T-cell (primary cell): ENCODE measurements at regions not wholly inside any gene's neighbourhood (a gene's known extent, or its start where the extent isn't known, plus 50 kb on each side); places are given as distances from the start of the nearest gene placed in this dataset.

ENCODE experiments used
- ATAC-seq, 4 experiments: fragments of 200-7000 bp in 3 of 4; fragments of 150-1000 bp in 1 of 4; cut with Tn5 transposase; replicated peaks in 1 of 4; 1 replicate in 3 of 4; 2 replicates in 1 of 4; pipeline ENCODE4 v1.10.0; 2021; ENCODE audit warnings: moderate library complexity in 3 of 4, mild to moderate bottlenecking in 2 of 4, moderate number of reproducible peaks in 1 of 4
- CTCF ChIA-PET, 2 donors: fragments of 300-600 bp; sonication (Branson Sonifier 250); formaldehyde crosslinking; loops; one replicate each; lab custom pipeline; 2022; ENCODE audit warnings: antibody characterized with exemption in 2 of 2; lab: Charles Lee
- POLR2A ChIA-PET, 2 donors: fragments of 300-600 bp; sonication (Branson Sonifier 250); formaldehyde crosslinking; loops; one replicate each; lab custom pipeline; 2022; ENCODE audit warnings: antibody characterized with exemption in 2 of 2; lab: Charles Lee
- DNase-seq, 35 experiments: peaks; one replicate each; pipeline versions ENCODE4 v3.0.0 to v3.0.0-alpha.2; 2013 to 2023
- H3K27ac ChIP-seq: one replicate; pipeline ENCODE4 v1.5.1; 2013; ENCODE audit warnings: low read length
- H3K27me3 ChIP-seq, 2 experiments: replicated peaks in 1 of 2; 1 replicate in 1 of 2; 2 replicates in 1 of 2; pipeline versions ENCODE4 v1.6.1 to v1.7.0; 2013; ENCODE audit warnings: low read length in 1 of 2, mixed read lengths in 1 of 2; ENCODE audit not compliant: control insufficient read depth in 2 of 2, insufficient read depth in 2 of 2; ENCODE audit errors: extremely low read depth in 1 of 2
- H3K36me3 ChIP-seq, 2 donors: 1 replicate in 1 of 2; 2 replicates in 1 of 2; pipeline versions ENCODE4 v1.6.1 to v1.7.0; 2013; ENCODE audit warnings: low read length in 1 of 2; ENCODE audit not compliant: control insufficient read depth in 2 of 2, insufficient read depth in 1 of 2; ENCODE audit errors: extremely low read depth in 1 of 2
- H3K4me1 ChIP-seq, 2 experiments: 1 replicate in 1 of 2; 2 replicates in 1 of 2; pipeline versions ENCODE4 v1.6.1 to v1.7.0; 2013; ENCODE audit warnings: low read length in 2 of 2, mixed read lengths in 1 of 2; ENCODE audit not compliant: insufficient read depth in 2 of 2, control insufficient read depth in 1 of 2; ENCODE audit errors: extremely low read depth in 1 of 2
- H3K4me3 ChIP-seq, 2 donors: 1 replicate in 1 of 2; 2 replicates in 1 of 2; pipeline versions ENCODE4 v1.5.1 to v1.7.0; 2013; ENCODE audit warnings: mild to moderate bottlenecking in 2 of 2, low read length in 1 of 2, moderate library complexity in 1 of 2; ENCODE audit not compliant: control insufficient read depth in 1 of 2; ENCODE audit errors: extremely low read depth in 1 of 2
- H3K9me3 ChIP-seq: 2 replicates; pipeline ENCODE4 v1.7.0; 2013
- H3K27ac Mint-ChIP-seq, 2 donors: one replicate each; pipeline ENCODE4 v1.8.0; 2020 to 2021; ENCODE audit warnings: mild to moderate bottlenecking in 2 of 2, mixed read lengths in 2 of 2
- H3K27me3 Mint-ChIP-seq, 2 donors: one replicate each; pipeline ENCODE4 v1.8.0; 2021 to 2022; ENCODE audit warnings: mixed read lengths in 2 of 2
- H3K36me3 Mint-ChIP-seq: one replicate; pipeline ENCODE4 v1.8.0; 2021; ENCODE audit warnings: mixed read lengths
- H3K4me1 Mint-ChIP-seq, 3 donors: one replicate each; pipeline ENCODE4 v1.8.0; 2020 to 2022; ENCODE audit warnings: mixed read lengths in 3 of 3, mild to moderate bottlenecking in 1 of 3
- H3K4me3 Mint-ChIP-seq, 3 donors: one replicate each; pipeline ENCODE4 v1.8.0; 2020 to 2022; ENCODE audit warnings: mild to moderate bottlenecking in 3 of 3, mixed read lengths in 3 of 3, moderate library complexity in 3 of 3
- H3K9me3 Mint-ChIP-seq, 3 donors: one replicate each; pipeline ENCODE4 v1.8.0; 2020 to 2022; ENCODE audit warnings: mixed read lengths in 3 of 3
- WGBS: methylation state at CpG from one replicate; pipeline ENCODE4 v1.1.5; 2013; ENCODE audit warnings: missing lambda C conversion rate; ENCODE audit not compliant: insufficient coverage; 5-methylcytosine and 5-hydroxymethylcytosine counted together

- Mint-ChIP-seq H3K4me1 (no peaks in the 10 kb centered on the region), H3K27ac (no peak overlapping the region), H3K4me3 (no peak overlapping the region), H3K36me3 (no peaks in the 10 kb centered on the region), H3K27me3 (no peaks in the 10 kb centered on the region), H3K9me3 (peaks cover 8 to 17% (median 9%) of the 10 kb centered on the region in 3 donors)
- H3K27ac ChIP-seq = no peak overlapping the region
- no peaks in the 10 kb centered on the region for H3K4me1 ChIP-seq
- ChIA-PET POLR2A (no interaction called here), CTCF (no interaction called here)
- no peaks in the 10 kb centered on the region for H3K36me3 ChIP-seq
- no peaks in the 10 kb centered on the region for H3K9me3 ChIP-seq
- H3K27me3 ChIP-seq = no peaks in the 10 kb centered on the region
- ATAC-seq (no peak), DNase-seq (no peak)
- H3K4me3 ChIP-seq = no peak overlapping the region
Observed at GRCh38 chr6:77150736-77151135, 312.6 kb downstream of the HTR1B start.

- no peaks in the 10 kb centered on the region for H3K27me3 Mint-ChIP-seq
- peaks cover 6 to 15% (median 6%) of the 10 kb centered on the region in 3 donors for H3K9me3 Mint-ChIP-seq
- Histone ChIP-seq H3K9me3 (no peaks in the 10 kb centered on the region), H3K4me3 (no peak overlapping the region), H3K27me3 (no peaks in the 10 kb centered on the region), H3K4me1 (no peaks in the 10 kb centered on the region), H3K27ac (no peak overlapping the region), H3K36me3 (no peaks in the 10 kb centered on the region)
- WGBS = no CpG with 5 or more reads among the region's 1 CpG
- ChIA-PET CTCF (no interaction called here), POLR2A (no interaction called here)
- DNase-seq (no peak), ATAC-seq (no peak)
- no peaks in the 10 kb centered on the region for H3K36me3 Mint-ChIP-seq
- no peak overlapping the region for H3K4me3 Mint-ChIP-seq
- no peaks in the 10 kb centered on the region for H3K4me1 Mint-ChIP-seq
- H3K27ac Mint-ChIP-seq = no peak overlapping the region
Observed at GRCh38 chr6:77145244-77145643, 318.0 kb downstream of the HTR1B start.

- Mint-ChIP-seq H3K9me3 (peaks cover 3 to 10% (median 6%) of the 10 kb centered on the region in 3 donors), H3K27ac (no peak overlapping the region), H3K4me1 (no peaks in the 10 kb centered on the region), H3K27me3 (no peaks in the 10 kb centered on the region), H3K4me3 (no peak overlapping the region), H3K36me3 (no peaks in the 10 kb centered on the region)
- Histone ChIP-seq H3K27ac (no peak overlapping the region), H3K27me3 (no peaks in the 10 kb centered on the region), H3K36me3 (no peaks in the 10 kb centered on the region), H3K9me3 (no peaks in the 10 kb centered on the region), H3K4me1 (no peaks in the 10 kb centered on the region), H3K4me3 (no peak overlapping the region)
- no peak for ATAC-seq
- no peak for DNase-seq
- CTCF ChIA-PET = no interaction called here
- POLR2A ChIA-PET = no interaction called here
- no CpG with 5 or more reads among the region's 5 CpGs for WGBS
Observed at GRCh38 chr6:77143659-77144447, 319.4 kb downstream of the HTR1B start.

GRCh38 chr6:77136086-77136485, 327.2 kb downstream of the HTR1B start:
- no peaks in the 10 kb centered on the region for H3K36me3 Mint-ChIP-seq
- H3K36me3 ChIP-seq = no peaks in the 10 kb centered on the region
- no peak overlapping the region for H3K27ac Mint-ChIP-seq
- H3K4me1 Mint-ChIP-seq = no peaks in the 10 kb centered on the region
- H3K9me3 ChIP-seq = no peaks in the 10 kb centered on the region
- no peak overlapping the region for H3K4me3 Mint-ChIP-seq
- DNase-seq (no peak), ATAC-seq (no peak)
- no peak overlapping the region for H3K27ac ChIP-seq
- H3K27me3 Mint-ChIP-seq = no peaks in the 10 kb centered on the region
- no peaks in the 10 kb centered on the region for H3K4me1 ChIP-seq
- ChIA-PET CTCF (no interaction called here), POLR2A (no interaction called here)
- no peak overlapping the region for H3K4me3 ChIP-seq
- H3K9me3 Mint-ChIP-seq = peaks cover 6 to 7% (median 6%) of the 10 kb centered on the region in 3 donors
- H3K27me3 ChIP-seq = no peaks in the 10 kb centered on the region

- no peak overlapping the region for H3K4me3 Mint-ChIP-seq
- WGBS = 100% methylated on average over 1 of the region's 5 CpGs
- no peaks in the 10 kb centered on the region for H3K36me3 Mint-ChIP-seq
- Histone ChIP-seq H3K27me3 (no peaks in the 10 kb centered on the region), H3K36me3 (no peaks in the 10 kb centered on the region), H3K4me3 (no peak overlapping the region), H3K27ac (no peak overlapping the region), H3K9me3 (no peaks in the 10 kb centered on the region), H3K4me1 (no peaks in the 10 kb centered on the region)
- POLR2A ChIA-PET = no interaction called here
- no peak for DNase-seq
- ATAC-seq = no peak
- no peaks in the 10 kb centered on the region for H3K27me3 Mint-ChIP-seq
- peaks cover 11 to 17% (median 11%) of the 10 kb centered on the region in 3 donors for H3K9me3 Mint-ChIP-seq
- no peak overlapping the region for H3K27ac Mint-ChIP-seq
- CTCF ChIA-PET = no interaction called here
- H3K4me1 Mint-ChIP-seq = no peaks in the 10 kb centered on the region
Observed at GRCh38 chr6:77133031-77133430, 330.3 kb downstream of the HTR1B start.

- ATAC-seq = no peak
- no CpG with 5 or more reads among the region's 4 CpGs for WGBS
- POLR2A ChIA-PET = no interaction called here
Observed at GRCh38 chr6:77131426-77131825, 331.9 kb downstream of the HTR1B start.

More at GRCh38 chr6:77131426-77131825, 331.9 kb downstream of the HTR1B start:
- no peaks in the 10 kb centered on the region for H3K27me3 Mint-ChIP-seq
- no peak overlapping the region for H3K4me3 Mint-ChIP-seq
- CTCF ChIA-PET = no interaction called here
- Histone ChIP-seq H3K36me3 (no peaks in the 10 kb centered on the region), H3K4me3 (no peak overlapping the region), H3K9me3 (no peaks in the 10 kb centered on the region), H3K4me1 (no peaks in the 10 kb centered on the region), H3K27me3 (no peaks in the 10 kb centered on the region), H3K27ac (no peak overlapping the region)
- H3K4me1 Mint-ChIP-seq = no peaks in the 10 kb centered on the region
- no peak overlapping the region for H3K27ac Mint-ChIP-seq
- peaks cover 13 to 27% (median 16%) of the 10 kb centered on the region in 3 donors for H3K9me3 Mint-ChIP-seq
- no peak for DNase-seq
- no peaks in the 10 kb centered on the region for H3K36me3 Mint-ChIP-seq
